HCT116 (cell line): ENCODE measurements at regions not wholly inside any gene's neighbourhood (a gene's known extent, or its start where the extent isn't known, plus 50 kb on each side); places are given as distances from the start of the nearest gene placed in this dataset.

Source experiments
- ATAC-seq: fragments of 200-7000 bp; cut with Tn5 transposase; 2 replicates; pipeline ENCODE4 v1.9.1; 2020; ENCODE audit warnings: mild to moderate bottlenecking, moderate library complexity
- BruUV-seq: library from RNA; stranded (reverse); fragments of 400-500 nt; replicated peaks from 2 replicates; lab custom pipeline; 2021; lab: Mats Ljungman, UMichigan
- CTCF ChIA-PET: fragments of 300-600 bp; sonication (Branson Sonifier 250); formaldehyde crosslinking; loops from one replicate; lab custom pipeline; 2021; ENCODE audit warnings: antibody characterized with exemption; lab: Charles Lee
- POLR2A ChIA-PET: fragments of 300-600, 350-600 bp; sonication (Branson Sonifier 250); formaldehyde crosslinking; loops from one replicate; lab custom pipeline; 2021; ENCODE audit warnings: antibody characterized with exemption; lab: Charles Lee
- RAD21 ChIA-PET, 2 experiments: fragments of 300-600 bp; sonication (Branson Sonifier 250); formaldehyde crosslinking; loops; one replicate each; lab custom pipeline; 2023; ENCODE audit warnings: low total read pairs in 2 of 2; ENCODE audit not compliant: uncharacterized antibody in 2 of 2, unreplicated experiment in 2 of 2, low non-redundant PET in 1 of 2; lab: Charles Lee
- DNase-seq: peaks from one replicate; pipeline ENCODE4 v3.0.0-alpha.2; 2010; ENCODE audit warnings: low read depth, low spot score
- H2AFZ ChIP-seq: fragments of 200-600 bp; shearing (Covaris generic), sonication (generic); 2 replicates; pipeline ENCODE4 v1.6.1; 2017; ENCODE audit warnings: low read depth, mixed run types, mixed read lengths, antibody characterized with exemption, low read length; ENCODE audit not compliant: poor library complexity, severe bottlenecking
- H3K27ac ChIP-seq: 2 replicates; pipeline ENCODE4 v1.5.1; 2012; ENCODE audit warnings: low read depth, low read length
- H3K27me3 ChIP-seq: fragments of 200-600 bp; sonication (generic); 2 replicates; pipeline ENCODE4 v1.6.1; 2016; ENCODE audit warnings: mixed run types, low read length, mixed read lengths; ENCODE audit not compliant: insufficient read depth
- H3K36me3 ChIP-seq, 2 experiments: fragments of 200-500 bp in 1 of 2; fragments of 200-600 bp in 1 of 2; sonication (Bioruptor generic) in 1 of 2; sonication (generic) in 1 of 2; 2 replicates each; pipeline versions ENCODE4 v1.5.1 to v1.6.1; 2014 to 2016; ENCODE audit warnings: low read length in 2 of 2, inconsistent platforms in 1 of 2, mixed read lengths in 1 of 2, mixed run types in 1 of 2; ENCODE audit not compliant: insufficient read depth in 2 of 2, control insufficient read depth in 1 of 2
- H3K4me1 ChIP-seq, 2 experiments: fragments of 200-600 bp in 1 of 2; sonication (generic) in 1 of 2; 2 replicates each; pipeline versions ENCODE4 v1.5.1 to v1.6.1; 2012 to 2017; ENCODE audit warnings: low read length in 2 of 2, inconsistent platforms in 1 of 2, mild to moderate bottlenecking in 1 of 2, mixed read lengths in 1 of 2, mixed run types in 1 of 2, moderate library complexity in 1 of 2; ENCODE audit not compliant: insufficient read depth in 2 of 2, control insufficient read depth in 1 of 2
- H3K4me2 ChIP-seq: fragments of 200-600 bp; sonication (generic); 2 replicates; pipeline ENCODE4 v1.6.1; 2017; ENCODE audit warnings: mixed run types, low read length, mixed read lengths
- H3K4me3 ChIP-seq, 2 experiments: fragments of 200-600 bp in 1 of 2; sonication (generic) in 1 of 2; replicated peaks in 1 of 2; 2 replicates each; pipeline ENCODE4 v1.5.1; 2011 to 2016; ENCODE audit warnings: low read length in 2 of 2, control low read depth in 1 of 2, low read depth in 1 of 2, mild to moderate bottlenecking in 1 of 2, mixed read lengths in 1 of 2, mixed run types in 1 of 2
- H3K79me2 ChIP-seq: fragments of 200-600 bp; sonication (generic); 2 replicates; pipeline ENCODE4 v1.6.1; 2017; ENCODE audit warnings: mild to moderate bottlenecking, mixed run types, low read length, moderate library complexity, mixed read lengths; ENCODE audit not compliant: insufficient read depth
- H3K9ac ChIP-seq: fragments of 200-600 bp; sonication (generic); 2 replicates; pipeline ENCODE4 v1.6.1; 2016; ENCODE audit warnings: low read length, mixed read lengths
- H3K9me2 ChIP-seq: fragments of 200-600 bp; sonication (generic), shearing (Covaris generic); 2 replicates; pipeline ENCODE4 v1.6.1; 2017; ENCODE audit warnings: mixed run types, mild to moderate bottlenecking, moderate library complexity; ENCODE audit not compliant: insufficient read depth
- H3K9me3 ChIP-seq, 2 experiments: fragments of 200-500 bp in 1 of 2; fragments of 200-600 bp in 1 of 2; sonication (Bioruptor generic) in 1 of 2; sonication (generic) in 1 of 2; 2 replicates each; pipeline ENCODE4 v1.6.1; 2014 to 2017; ENCODE audit warnings: low read length in 2 of 2, mixed read lengths in 2 of 2, inconsistent platforms in 1 of 2, low read depth in 1 of 2, mild to moderate bottlenecking in 1 of 2, mixed run types in 1 of 2, moderate library complexity in 1 of 2; ENCODE audit not compliant: control insufficient read depth in 1 of 2, insufficient read depth in 1 of 2
- H4K20me1 ChIP-seq: fragments of 200-600 bp; sonication (generic), shearing (Covaris generic); 2 replicates; pipeline ENCODE4 v1.6.1; 2017; ENCODE audit warnings: mixed run types, mild to moderate bottlenecking, moderate library complexity; ENCODE audit not compliant: insufficient read depth
- CBX3 ChIP-seq: IDR thresholded peaks from 2 replicates; pipeline ENCODE4 v1.6.1; 2012; ENCODE audit warnings: low read depth
- ELF1 ChIP-seq: IDR thresholded peaks from 2 replicates; pipeline ENCODE4 v1.6.1; 2012; ENCODE audit warnings: low read depth, borderline replicate concordance
- EZH2 ChIP-seq: fragments of 200-600 bp; sonication (generic); IDR thresholded peaks from 2 replicates; pipeline ENCODE4 v1.6.1; 2017; ENCODE audit warnings: antibody characterized with exemption, mixed run types
- EZH2phosphoT487 ChIP-seq: fragments of 200-600 bp; IDR thresholded peaks from 2 replicates; pipeline ENCODE4 v1.6.1; 2018; ENCODE audit warnings: antibody characterized with exemption, borderline replicate concordance
- JUND ChIP-seq: IDR thresholded peaks from 2 replicates; pipeline ENCODE4 v1.6.1; 2012
- POLR2AphosphoS5 ChIP-seq: IDR thresholded peaks from 2 replicates; pipeline ENCODE4 v1.6.1; 2011; ENCODE audit warnings: mild to moderate bottlenecking, low read depth, low read length, moderate library complexity
- SP1 ChIP-seq: IDR thresholded peaks from 2 replicates; pipeline ENCODE4 v1.6.1; 2012; ENCODE audit warnings: low read depth
- SRF ChIP-seq: IDR thresholded peaks from 2 replicates; pipeline ENCODE4 v1.6.1; 2012; ENCODE audit warnings: low read depth
- TCF7L2 ChIP-seq: IDR thresholded peaks from 2 replicates; pipeline ENCODE4 v1.7.0; 2011; ENCODE audit warnings: borderline replicate concordance, inconsistent platforms; ENCODE audit not compliant: insufficient read depth, insufficient read length; ENCODE audit errors: extremely low read depth
- YY1 ChIP-seq: IDR thresholded peaks from 2 replicates; pipeline ENCODE4 v1.6.1; 2011; ENCODE audit warnings: low read length, low read depth, moderate library complexity, mild to moderate bottlenecking; ENCODE audit not compliant: insufficient replicate concordance; ENCODE audit errors: extremely low read depth
- intact Hi-C: fragments of 100-400 bp; cut with micrococcal nuclease; formaldehyde crosslinking; loops from 2 replicates; pipeline ENCODE4 v1.10.0; 2022
- TF ChIP-seq, protein P1 (sequence below), 3 experiments: fragments of 200-600 bp in 1 of 3; sonication (generic) in 1 of 3; IDR thresholded peaks in 2 of 3; conservative IDR thresholded peaks in 1 of 3; 2 replicates each; pipeline ENCODE4 v1.5.1; 2012 to 2017; ENCODE audit warnings: low read depth in 2 of 3, low read length in 2 of 3, antibody characterized with exemption in 1 of 3, borderline replicate concordance in 1 of 3, control low read depth in 1 of 3, mild to moderate bottlenecking in 1 of 3, mixed read lengths in 1 of 3, mixed run types in 1 of 3, moderate library complexity in 1 of 3; ENCODE audit not compliant: insufficient read depth in 1 of 3

DNA sequence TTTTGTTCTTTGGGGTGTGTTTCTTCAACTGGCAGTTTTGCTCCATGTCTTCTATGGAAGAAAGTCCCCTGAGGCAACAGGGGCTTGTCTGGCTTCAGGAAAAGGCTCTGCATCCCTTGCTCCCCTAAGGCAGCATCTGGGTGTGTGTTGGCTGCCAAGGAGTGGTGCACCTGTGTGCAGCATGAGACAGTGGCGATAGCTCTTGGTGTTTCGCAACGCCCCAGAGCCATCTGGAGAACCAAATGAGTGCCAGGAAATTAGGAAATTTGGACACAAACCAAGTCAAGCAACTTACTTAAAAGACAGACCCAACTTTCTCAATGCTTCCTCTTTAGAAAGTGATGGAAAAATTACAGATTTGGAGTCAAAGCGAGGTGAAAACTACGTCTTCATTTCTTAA is 1044.4 kb upstream of the CNTNAP5 start:
- H3K27me3 ChIP-seq = no peaks in the 10 kb centered on the region
- peaks cover 6 to 9% of the 10 kb centered on the region in 2 experiments; a peak in 2 of 4 replicates for H3K9me3 ChIP-seq
- H3K36me3 ChIP-seq = no peaks in the 10 kb centered on the region
- no peak overlapping the region for H3K4me2 ChIP-seq
- ATAC-seq (no peak), DNase-seq (no peak)
- no peaks in the 10 kb centered on the region for H3K4me1 ChIP-seq
- RAD21 ChIA-PET = no interaction called here
- H4K20me1 ChIP-seq = no peaks in the 10 kb centered on the region
- H3K9me2 ChIP-seq = no peaks in the 10 kb centered on the region
- no TSS peak for BruUV-seq
- CTCF ChIA-PET = no interaction called here
- H3K9ac ChIP-seq = no peak overlapping the region
- TF ChIP-seq CBX3 (no peak), EZH2 (no peak), TCF7L2 (no peak), POLR2AphosphoS5 (no peak), EZH2phosphoT487 (no peak), SP1 (no peak), YY1 (no peak), JUND (no peak), ELF1 (no peak), SRF (no peak)
- TF ChIP-seq, protein P1, sequence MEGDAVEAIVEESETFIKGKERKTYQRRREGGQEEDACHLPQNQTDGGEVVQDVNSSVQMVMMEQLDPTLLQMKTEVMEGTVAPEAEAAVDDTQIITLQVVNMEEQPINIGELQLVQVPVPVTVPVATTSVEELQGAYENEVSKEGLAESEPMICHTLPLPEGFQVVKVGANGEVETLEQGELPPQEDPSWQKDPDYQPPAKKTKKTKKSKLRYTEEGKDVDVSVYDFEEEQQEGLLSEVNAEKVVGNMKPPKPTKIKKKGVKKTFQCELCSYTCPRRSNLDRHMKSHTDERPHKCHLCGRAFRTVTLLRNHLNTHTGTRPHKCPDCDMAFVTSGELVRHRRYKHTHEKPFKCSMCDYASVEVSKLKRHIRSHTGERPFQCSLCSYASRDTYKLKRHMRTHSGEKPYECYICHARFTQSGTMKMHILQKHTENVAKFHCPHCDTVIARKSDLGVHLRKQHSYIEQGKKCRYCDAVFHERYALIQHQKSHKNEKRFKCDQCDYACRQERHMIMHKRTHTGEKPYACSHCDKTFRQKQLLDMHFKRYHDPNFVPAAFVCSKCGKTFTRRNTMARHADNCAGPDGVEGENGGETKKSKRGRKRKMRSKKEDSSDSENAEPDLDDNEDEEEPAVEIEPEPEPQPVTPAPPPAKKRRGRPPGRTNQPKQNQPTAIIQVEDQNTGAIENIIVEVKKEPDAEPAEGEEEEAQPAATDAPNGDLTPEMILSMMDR (IDR thresholded peaks at IDR 0.05 in 2 of 3, conservative IDR thresholded peaks at IDR 0.05 in 1 of 3; ENCODE audit: borderline replicate concordance in 1 of 3, insufficient read depth in 1 of 3, low read depth in 2 of 3, low read length in 2 of 3) = no peak
- no peak overlapping the region for H3K4me3 ChIP-seq
- no peaks in the 10 kb centered on the region for H3K79me2 ChIP-seq
- intact Hi-C loops = no loop called here
- H3K27ac ChIP-seq = no peak overlapping the region
- POLR2A ChIA-PET = no interaction called here
- H2AFZ ChIP-seq = no peak overlapping the region
